ENCODE measurements at regions not wholly inside any gene's neighbourhood (a gene's known extent, or its start where the extent isn't known, plus 50 kb on each side); places are given as distances from the start of the nearest gene placed in this dataset.

DNA sequence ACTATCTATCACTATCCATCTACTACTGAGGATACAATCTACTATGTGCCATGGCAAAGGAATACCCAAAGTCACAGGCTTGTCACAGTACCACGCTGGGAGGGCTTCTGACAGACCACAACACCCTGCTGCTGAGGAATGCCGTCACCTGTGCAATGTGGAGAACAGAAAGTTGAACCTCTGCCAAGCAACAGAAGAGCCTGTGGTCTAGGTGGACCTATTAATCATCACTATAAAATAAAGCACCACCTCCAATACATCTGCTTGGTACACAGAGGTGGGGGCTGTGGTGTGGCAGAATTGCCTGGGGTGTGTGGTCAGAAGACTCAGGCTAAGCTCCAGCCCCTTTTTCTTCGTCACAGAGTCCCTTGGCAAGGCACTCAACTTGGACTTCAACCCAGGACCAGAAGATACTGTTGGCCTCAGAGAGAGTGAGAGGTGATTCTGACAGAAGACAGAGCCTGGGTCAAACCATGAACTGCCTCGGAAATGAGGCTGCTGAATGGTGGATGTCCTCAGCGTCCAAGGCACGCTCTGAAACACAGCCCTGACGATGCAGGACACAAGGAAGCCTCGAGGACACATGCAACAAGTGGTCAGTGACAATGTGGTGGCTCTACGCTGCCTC lies 189.4 kb upstream of the CHRNA7 start:
- no peaks in the 10 kb centered on the region for H3K4me1 ChIP-seq
- no peaks in the 10 kb centered on the region for H3K9me3 ChIP-seq
- ATAC-seq: no peak
- H3K36me3 ChIP-seq: no peaks in the 10 kb centered on the region
- H3K27ac ChIP-seq: no peak overlapping the region
- no peak for DNase-seq
- no peak overlapping the region for H3K4me3 ChIP-seq
- intact Hi-C loops (cut with DNase I): loop anchor here in 1 of 2 donors (10.0 kb wide), 1 partner anchor 56 kb away; no protein-coding TSS in a partner anchor
- no peak for TF ChIP-seq POLR2A (IDR thresholded peaks at IDR 0.05)
- TF ChIP-seq, protein P1, sequence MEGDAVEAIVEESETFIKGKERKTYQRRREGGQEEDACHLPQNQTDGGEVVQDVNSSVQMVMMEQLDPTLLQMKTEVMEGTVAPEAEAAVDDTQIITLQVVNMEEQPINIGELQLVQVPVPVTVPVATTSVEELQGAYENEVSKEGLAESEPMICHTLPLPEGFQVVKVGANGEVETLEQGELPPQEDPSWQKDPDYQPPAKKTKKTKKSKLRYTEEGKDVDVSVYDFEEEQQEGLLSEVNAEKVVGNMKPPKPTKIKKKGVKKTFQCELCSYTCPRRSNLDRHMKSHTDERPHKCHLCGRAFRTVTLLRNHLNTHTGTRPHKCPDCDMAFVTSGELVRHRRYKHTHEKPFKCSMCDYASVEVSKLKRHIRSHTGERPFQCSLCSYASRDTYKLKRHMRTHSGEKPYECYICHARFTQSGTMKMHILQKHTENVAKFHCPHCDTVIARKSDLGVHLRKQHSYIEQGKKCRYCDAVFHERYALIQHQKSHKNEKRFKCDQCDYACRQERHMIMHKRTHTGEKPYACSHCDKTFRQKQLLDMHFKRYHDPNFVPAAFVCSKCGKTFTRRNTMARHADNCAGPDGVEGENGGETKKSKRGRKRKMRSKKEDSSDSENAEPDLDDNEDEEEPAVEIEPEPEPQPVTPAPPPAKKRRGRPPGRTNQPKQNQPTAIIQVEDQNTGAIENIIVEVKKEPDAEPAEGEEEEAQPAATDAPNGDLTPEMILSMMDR (IDR thresholded peaks at IDR 0.05): no peak
- WGBS (ENCODE audit: insufficient coverage, low coverage, low lambda C conversion rate, missing lambda C conversion rate): 45% methylated on average over 5 of the region's 9 CpGs
- no peaks in the 10 kb centered on the region for H3K27me3 ChIP-seq

DNA sequence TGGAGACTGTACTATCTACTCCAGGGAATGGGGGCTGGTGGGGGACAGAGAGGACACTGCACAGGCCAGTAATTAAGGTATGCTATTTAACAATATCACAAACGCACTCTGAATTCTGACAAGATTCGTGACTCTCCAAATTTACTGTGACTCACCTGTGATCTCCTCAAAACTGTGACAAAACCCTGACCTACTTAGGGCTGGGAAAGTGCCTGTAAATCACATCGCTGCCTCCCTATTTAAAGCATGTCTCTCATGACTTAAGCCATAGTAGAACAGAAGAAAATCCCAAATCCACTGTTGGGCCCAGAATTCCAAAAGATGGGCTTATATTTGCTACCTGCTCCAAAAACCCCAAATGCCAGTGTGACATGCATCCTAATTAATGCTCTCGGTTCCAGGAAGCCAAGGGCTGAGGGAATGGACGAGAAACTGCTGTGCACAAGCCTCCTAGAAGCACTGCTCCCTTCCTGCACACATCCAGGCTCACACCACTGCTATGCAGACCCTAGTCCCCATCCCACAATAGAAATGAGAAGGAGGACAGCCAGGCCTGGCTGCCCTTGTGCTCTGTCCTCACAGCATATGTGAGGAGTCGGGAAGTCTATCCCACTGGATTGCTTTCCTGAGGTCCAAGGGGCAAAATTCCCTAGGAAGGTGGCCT lies 187.7 kb upstream of the CHRNA7 start:
- H3K4me3 ChIP-seq: no peak overlapping the region
- 64% methylated on average over 4 of the region's 6 CpGs for WGBS (ENCODE audit: insufficient coverage, low coverage, low lambda C conversion rate, missing lambda C conversion rate)
- no peak for TF ChIP-seq POLR2A (IDR thresholded peaks at IDR 0.05)
- TF ChIP-seq, protein P1 (IDR thresholded peaks at IDR 0.05): no peak
- no peaks in the 10 kb centered on the region for H3K36me3 ChIP-seq
- no peaks in the 10 kb centered on the region for H3K27me3 ChIP-seq
- H3K4me1 ChIP-seq: no peaks in the 10 kb centered on the region
- DNase-seq: no peak
- H3K9me3 ChIP-seq: no peaks in the 10 kb centered on the region
- no peak for ATAC-seq
- intact Hi-C loops (cut with DNase I): loop anchor here in 1 of 2 donors (10.0 kb wide), 1 partner anchor 58 kb away; no protein-coding TSS in a partner anchor
- H3K27ac ChIP-seq: no peak overlapping the region

DNA sequence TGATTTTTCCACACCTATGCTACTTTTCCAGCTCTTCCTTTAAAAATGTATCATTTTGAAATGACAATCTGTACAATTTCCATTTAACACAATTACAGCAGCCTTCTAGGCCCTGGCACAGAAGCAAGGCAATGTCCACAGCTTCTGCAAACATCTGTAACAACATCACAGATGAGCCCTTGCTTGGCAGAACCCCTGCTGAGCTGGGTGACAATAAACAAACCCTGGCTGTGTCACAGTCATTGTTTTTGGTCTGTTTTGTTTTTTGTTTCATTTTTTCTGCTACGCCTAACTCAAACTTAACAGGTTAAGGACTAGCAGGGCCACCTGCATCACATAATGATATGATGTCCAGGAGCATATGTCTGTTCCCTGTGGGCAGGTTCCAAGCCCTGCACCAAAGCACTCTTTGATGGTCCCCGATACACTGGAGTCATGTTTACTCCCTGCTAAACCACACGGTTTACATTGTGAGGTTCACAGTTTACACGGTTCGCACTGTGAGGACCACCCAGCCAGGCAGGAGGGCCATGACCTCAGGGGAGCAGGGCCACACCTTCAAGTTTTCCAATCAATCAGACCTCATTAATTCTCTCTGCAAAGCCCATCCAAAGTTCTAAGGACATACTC lies 186.8 kb upstream of the CHRNA7 start:
- 51% methylated on average over 5 of the region's 5 CpGs for WGBS (ENCODE audit: insufficient coverage, low coverage, low lambda C conversion rate, missing lambda C conversion rate)
- intact Hi-C loops (cut with DNase I): loop anchor here in 1 of 2 donors (10.0 kb wide), 1 partner anchor 59 kb away; no protein-coding TSS in a partner anchor
- TF ChIP-seq, protein P1 (IDR thresholded peaks at IDR 0.05): no peak
- TF ChIP-seq POLR2A (IDR thresholded peaks at IDR 0.05): no peak

DNA sequence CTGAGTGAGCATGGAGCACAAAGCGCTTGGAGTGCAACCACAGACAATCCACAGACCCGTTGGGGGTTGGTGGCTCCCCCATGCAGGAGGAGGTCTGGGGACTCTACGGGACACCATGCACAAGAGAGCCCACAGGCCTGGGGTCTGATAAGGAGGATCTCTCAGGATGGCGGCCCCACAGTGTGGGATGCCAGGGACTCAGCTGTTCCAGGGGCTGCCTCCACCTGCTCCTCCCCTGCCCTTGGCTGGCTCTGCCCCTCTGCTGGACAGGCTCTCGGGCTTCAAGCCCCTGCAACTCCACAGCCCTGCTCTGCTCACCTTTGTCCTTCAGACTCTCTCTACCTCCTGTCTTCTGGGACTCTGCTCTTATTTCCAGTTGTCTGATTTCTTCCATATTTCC lies 184.5 kb upstream of the CHRNA7 start:
- intact Hi-C loops (cut with DNase I): loop anchor here in 1 of 2 donors (10.0 kb wide), 1 partner anchor 61 kb away; no protein-coding TSS in a partner anchor
- DNase-seq: no peak
- Histone ChIP-seq H3K4me1 (no peaks in the 10 kb centered on the region), H3K27me3 (no peaks in the 10 kb centered on the region), H3K27ac (no peak overlapping the region), H3K4me3 (no peak overlapping the region), H3K9me3 (no peaks in the 10 kb centered on the region), H3K36me3 (no peaks in the 10 kb centered on the region)
- 60% methylated on average over 2 of the region's 5 CpGs for WGBS (ENCODE audit: insufficient coverage, low coverage, low lambda C conversion rate, missing lambda C conversion rate)
- TF ChIP-seq, protein P1 (IDR thresholded peaks at IDR 0.05): no peak
- no peak for TF ChIP-seq POLR2A (IDR thresholded peaks at IDR 0.05)
- peak in 1 of 4 donors; percentile 35 for ATAC-seq

More for the DNA sequence above, 186.8 kb upstream of the CHRNA7 start:
- H3K4me1 ChIP-seq: no peaks in the 10 kb centered on the region
- ATAC-seq: no peak
- no peak for DNase-seq
- H3K27ac ChIP-seq: no peak overlapping the region
- H3K27me3 ChIP-seq: no peaks in the 10 kb centered on the region
- H3K36me3 ChIP-seq: no peaks in the 10 kb centered on the region
- no peaks in the 10 kb centered on the region for H3K9me3 ChIP-seq
- H3K4me3 ChIP-seq: no peak overlapping the region

Measured in right lobe of liver (tissue), 6 donors.